Ovary (tissue), 3 donors: ENCODE measurements at regions not wholly inside any gene's neighbourhood (a gene's known extent, or its start where the extent isn't known, plus 50 kb on each side); places are given as distances from the start of the nearest gene placed in this dataset.

Experiments used
- CTCF ChIP-seq, 3 donors: fragments of 450-650 bp in 2 of 3; fragments of 200-600 bp in 1 of 3; IDR thresholded peaks; one replicate each; pipeline versions ENCODE4 v1.5.1 to v1.8.0; 2016 to 2022; ENCODE audit warnings: antibody characterized with exemption in 3 of 3, mild to moderate bottlenecking in 1 of 3
- POLR2A ChIP-seq: fragments of 450-650 bp; IDR thresholded peaks from one replicate; pipeline ENCODE4 v1.6.1; 2017; ENCODE audit warnings: antibody characterized with exemption, mild to moderate bottlenecking, moderate library complexity
- donor health status: DM: no; HTN: no; CAD: no.

- no peak for TF ChIP-seq POLR2A
- no peak for TF ChIP-seq CTCF (IDR thresholded peaks at IDR 0.05)
Measured at GRCh38 chr7:125088555-125088954, 158.9 kb upstream of the POT1 start.
